ENCODE measurements at regions not wholly inside any gene's neighbourhood (a gene's known extent, or its start where the extent isn't known, plus 50 kb on each side); places are given as distances from the start of the nearest gene placed in this dataset.

- DNase-seq (ENCODE audit: extremely low spot score, unreplicated experiment): no peak
- H3K4me3 Mint-ChIP-seq: no peak overlapping the region
- no peaks in the 10 kb centered on the region for H3K36me3 Mint-ChIP-seq
- no peak for TF ChIP-seq CTCF (conservative IDR thresholded peaks at IDR 0.05)
- H3K27ac Mint-ChIP-seq: no peak overlapping the region
- H3K4me1 Mint-ChIP-seq (ENCODE audit: unreplicated experiment): no peaks in the 10 kb centered on the region
- no peaks in the 10 kb centered on the region for H3K9me3 Mint-ChIP-seq
- H3K27me3 Mint-ChIP-seq: peaks cover 8% of the 10 kb centered on the region
These were observed 101.8 kb upstream of the NPAS2 start for GRCh38 chr2:100718065-100718629.

- H3K27me3 Mint-ChIP-seq: peaks cover 8% of the 10 kb centered on the region
- H3K9me3 Mint-ChIP-seq: no peaks in the 10 kb centered on the region
- no peak overlapping the region for H3K27ac Mint-ChIP-seq
- DNase-seq (ENCODE audit: extremely low spot score, unreplicated experiment): no peak
- H3K36me3 Mint-ChIP-seq: no peaks in the 10 kb centered on the region
- H3K4me1 Mint-ChIP-seq (ENCODE audit: unreplicated experiment): no peaks in the 10 kb centered on the region
- TF ChIP-seq CTCF (conservative IDR thresholded peaks at IDR 0.05): no peak
- H3K4me3 Mint-ChIP-seq: no peak overlapping the region
These were observed 99.5 kb upstream of the NPAS2 start for GRCh38 chr2:100720445-100720844.

DNA sequence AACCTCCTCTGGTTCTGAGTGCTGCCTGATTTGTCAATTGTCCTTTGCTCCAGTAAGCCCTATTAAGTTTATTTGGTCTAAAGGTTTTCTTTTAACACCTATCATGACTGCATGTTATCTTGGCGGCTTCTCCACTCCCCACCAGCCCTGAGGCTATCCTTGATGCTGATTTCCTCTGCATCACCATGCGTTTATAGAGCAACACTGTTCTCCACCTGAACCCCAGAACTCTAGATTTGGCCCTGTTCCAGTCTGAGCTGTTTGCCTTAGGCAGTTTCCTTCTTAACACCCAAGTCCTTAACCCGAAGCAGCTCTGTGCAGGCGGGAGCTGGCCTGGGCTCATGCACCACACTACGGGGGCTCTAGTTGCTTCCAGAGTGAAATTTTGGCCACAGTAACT is 98.2 kb upstream of the NPAS2 start:
- no peaks in the 10 kb centered on the region for H3K36me3 Mint-ChIP-seq
- no peaks in the 10 kb centered on the region for H3K9me3 Mint-ChIP-seq
- H3K4me3 Mint-ChIP-seq: no peak overlapping the region
- H3K27me3 Mint-ChIP-seq: peaks cover 8% of the 10 kb centered on the region
- no peak for TF ChIP-seq CTCF (conservative IDR thresholded peaks at IDR 0.05)
- H3K27ac Mint-ChIP-seq: no peak overlapping the region
- no peak for DNase-seq (ENCODE audit: extremely low spot score, unreplicated experiment)
- no peaks in the 10 kb centered on the region for H3K4me1 Mint-ChIP-seq (ENCODE audit: unreplicated experiment)

DNA sequence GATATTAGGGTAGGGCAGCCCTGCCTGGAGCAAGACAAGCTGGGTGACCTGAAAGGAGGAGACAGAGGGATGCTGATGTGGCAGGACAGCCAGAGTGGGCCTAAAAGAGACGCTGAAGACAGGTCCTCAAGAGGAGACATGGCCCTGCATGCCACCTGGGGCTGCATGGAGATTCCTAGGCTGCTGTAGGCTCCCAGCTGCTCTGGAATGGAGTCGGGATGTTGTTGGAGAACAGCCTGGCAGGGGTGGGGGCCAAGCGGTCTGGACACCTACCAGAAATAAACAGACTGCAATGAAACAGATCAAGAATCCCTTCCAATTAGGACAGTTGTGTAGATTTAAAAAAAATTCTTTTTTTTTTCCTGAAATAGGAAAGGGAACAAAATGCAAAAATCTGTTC is 97.8 kb upstream of the NPAS2 start:
- no peak for DNase-seq (ENCODE audit: extremely low spot score, unreplicated experiment)

DNA sequence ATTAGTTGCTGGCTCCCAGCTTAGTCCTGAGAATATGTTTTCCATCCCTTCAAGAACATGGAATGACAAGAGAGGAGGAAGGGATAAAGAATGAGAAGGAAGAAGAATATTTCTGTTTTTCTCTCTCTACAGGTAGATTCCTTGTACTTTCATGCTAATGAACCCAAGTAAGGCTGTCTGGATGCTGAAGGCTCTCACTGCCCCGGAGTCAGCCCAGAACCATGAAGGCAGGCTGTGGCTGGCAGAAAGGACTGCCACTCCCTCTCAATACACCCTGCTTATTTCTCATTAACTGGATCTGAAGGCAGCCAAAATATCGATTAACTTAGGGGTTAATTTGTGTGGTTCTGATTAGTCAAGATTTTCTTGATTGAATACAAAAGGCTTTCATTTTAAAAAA is 93.1 kb upstream of the NPAS2 start:
- Mint-ChIP-seq H3K4me3 (no peak overlapping the region), H3K27me3 (peaks cover 7% of the 10 kb centered on the region)

More for the DNA sequence above, 97.8 kb upstream of the NPAS2 start:
- Mint-ChIP-seq H3K36me3 (no peaks in the 10 kb centered on the region), H3K4me1 (ENCODE audit: unreplicated experiment) (no peaks in the 10 kb centered on the region), H3K4me3 (no peak overlapping the region), H3K27me3 (peaks cover 8% of the 10 kb centered on the region), H3K27ac (no peak overlapping the region), H3K9me3 (no peaks in the 10 kb centered on the region)
- TF ChIP-seq CTCF (conservative IDR thresholded peaks at IDR 0.05): no peak

More for the DNA sequence above, 93.1 kb upstream of the NPAS2 start:
- H3K9me3 Mint-ChIP-seq: peaks cover 4% of the 10 kb centered on the region
- no peak for DNase-seq (ENCODE audit: extremely low spot score, unreplicated experiment)
- no peaks in the 10 kb centered on the region for H3K36me3 Mint-ChIP-seq
- no peak overlapping the region for H3K27ac Mint-ChIP-seq
- no peak for TF ChIP-seq CTCF (conservative IDR thresholded peaks at IDR 0.05)
- H3K4me1 Mint-ChIP-seq (ENCODE audit: unreplicated experiment): no peaks in the 10 kb centered on the region
